CD4-positive, alpha-beta T cell treated with Interleukin-17A for 1 hour (primary cell): ENCODE measurements at regions not wholly inside any gene's neighbourhood (a gene's known extent, or its start where the extent isn't known, plus 50 kb on each side); places are given as distances from the start of the nearest gene placed in this dataset.
"Not testable (repeated sequence)": the region's sequence is repeated elsewhere in the genome, so short reads cannot be mapped to it uniquely, and the experiment has no call there.

Experiments
- DNase-seq: peaks from one replicate; pipeline ENCODE4 v3.0.0-alpha.2; 2020

- DNase-seq: no peak
Observed at GRCh38 chr6:130494729-130495128, 128.9 kb downstream of the TMEM200A start.

DNA sequence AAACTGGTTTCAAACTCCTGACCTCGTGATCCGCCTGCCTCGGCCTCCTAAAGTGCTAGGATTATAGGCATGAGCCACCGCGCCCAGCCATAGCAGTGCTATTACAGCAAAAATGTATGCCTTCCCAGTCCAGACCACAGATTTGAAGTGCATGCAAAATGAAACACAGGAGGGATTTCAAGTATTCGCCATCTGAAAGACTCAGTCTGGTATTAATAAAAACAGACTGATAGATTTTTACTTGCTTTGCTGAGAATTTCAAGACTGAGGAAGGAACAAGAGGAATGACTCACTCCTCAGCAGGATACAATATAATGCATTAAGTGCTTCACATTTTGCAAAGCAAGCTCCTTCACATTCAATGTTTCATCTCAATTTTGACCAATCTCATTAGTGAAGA, 134.9 kb downstream of the TMEM200A start:
- DNase-seq: no peak

DNA sequence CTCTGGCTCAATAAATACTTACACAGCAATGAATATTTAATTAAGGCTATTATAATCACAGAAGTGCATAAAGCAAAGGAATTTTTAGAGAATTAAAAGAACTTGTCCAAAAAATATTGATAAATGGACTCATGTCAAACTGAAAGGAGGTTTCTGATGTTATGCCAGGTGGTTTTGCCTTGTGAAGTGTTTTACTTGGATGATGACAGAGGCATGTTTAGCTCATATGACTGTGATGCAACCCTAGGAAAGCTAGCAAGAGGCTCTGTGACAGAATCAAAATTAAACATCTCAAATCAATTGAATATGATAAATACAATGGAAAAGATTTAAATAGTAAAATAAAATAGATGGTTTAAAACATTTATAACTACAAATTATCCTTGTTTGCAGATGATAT, 137.3 kb downstream of the TMEM200A start:
- DNase-seq: no peak

DNA sequence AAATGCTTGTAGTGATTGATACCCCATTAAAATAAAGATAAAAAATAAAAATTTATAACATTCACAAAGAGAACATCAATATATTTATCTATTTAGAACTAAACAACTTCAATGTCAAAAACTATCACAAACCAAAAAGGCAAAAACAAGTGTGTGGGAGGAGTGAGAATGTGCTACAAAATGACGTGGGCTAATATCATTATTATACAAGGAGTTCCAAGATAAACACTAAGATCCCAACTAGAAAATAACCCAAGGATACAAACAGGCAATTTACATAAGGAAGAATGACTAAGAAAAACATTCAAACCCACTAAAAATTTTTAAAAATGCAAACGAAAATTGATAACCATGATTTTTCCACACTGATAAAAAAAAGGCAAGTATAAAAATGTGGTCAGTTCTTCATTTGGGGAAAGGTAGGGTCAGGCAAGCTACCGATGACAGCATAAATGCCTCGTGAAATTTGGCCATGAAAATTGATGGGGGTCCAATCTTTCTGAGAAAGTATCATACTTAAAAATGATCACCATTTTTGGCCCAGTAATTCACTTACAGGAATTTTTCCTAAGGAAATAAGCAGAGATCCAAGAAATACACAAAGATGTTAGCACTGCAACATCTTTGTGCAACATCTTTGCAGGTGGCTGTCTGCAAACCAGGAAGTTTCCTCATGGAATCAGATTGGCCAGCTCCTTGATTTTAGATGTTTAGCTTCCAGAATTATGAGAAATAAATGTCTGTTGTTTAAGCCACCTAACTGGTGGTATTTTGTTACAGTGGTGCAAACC, 140.2 kb downstream of the TMEM200A start:
- no peak for DNase-seq

DNA sequence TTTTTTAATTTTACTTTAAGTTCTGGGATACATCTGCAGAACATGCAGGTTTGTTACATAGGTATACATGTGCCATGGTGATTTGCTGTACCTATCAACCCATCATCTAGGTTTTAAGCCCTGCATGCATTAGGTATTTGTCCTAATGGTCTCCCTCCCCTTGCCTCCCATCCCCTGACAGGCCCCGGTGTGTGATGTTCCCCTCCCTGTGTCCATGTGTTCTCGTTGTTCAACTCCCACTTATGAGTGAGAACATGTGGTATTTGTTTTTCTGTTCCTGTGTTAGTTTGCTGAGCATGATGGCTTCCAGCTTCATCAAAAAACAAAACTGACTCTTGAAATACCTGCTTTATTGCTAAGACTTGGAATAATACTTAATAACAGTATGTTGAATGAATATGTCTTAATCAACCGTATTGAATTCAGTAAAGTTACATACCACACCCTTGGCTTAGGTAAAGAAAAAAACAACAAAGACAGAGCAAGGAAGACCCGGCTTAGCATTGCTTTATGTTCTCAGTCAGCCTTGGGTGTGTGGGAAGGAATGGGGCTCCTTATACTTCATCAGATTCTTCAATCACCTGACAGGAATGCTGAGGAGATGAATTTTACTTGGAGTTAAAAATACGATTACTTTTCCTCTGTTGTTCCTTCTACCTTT, 141.3 kb downstream of the TMEM200A start:
- not testable (repeated sequence) for DNase-seq

DNA sequence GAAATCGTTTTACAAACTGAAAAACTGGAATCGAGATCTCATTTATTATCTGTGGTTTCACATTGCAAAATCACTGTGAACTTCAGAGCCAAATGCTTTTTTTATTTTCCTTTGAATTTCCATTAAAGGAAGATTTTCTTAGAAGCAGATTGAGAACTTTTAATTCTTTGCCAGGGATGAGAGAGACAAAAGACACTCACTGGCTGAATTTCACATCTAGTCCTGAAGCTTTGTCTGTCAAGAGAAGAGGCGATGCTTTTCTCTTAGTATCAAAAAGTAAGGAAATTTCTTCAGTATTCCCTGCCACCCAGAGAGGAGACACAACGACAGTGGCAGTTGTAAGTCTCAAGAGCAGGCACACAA, 141.8 kb downstream of the TMEM200A start:
- DNase-seq: no peak

DNA sequence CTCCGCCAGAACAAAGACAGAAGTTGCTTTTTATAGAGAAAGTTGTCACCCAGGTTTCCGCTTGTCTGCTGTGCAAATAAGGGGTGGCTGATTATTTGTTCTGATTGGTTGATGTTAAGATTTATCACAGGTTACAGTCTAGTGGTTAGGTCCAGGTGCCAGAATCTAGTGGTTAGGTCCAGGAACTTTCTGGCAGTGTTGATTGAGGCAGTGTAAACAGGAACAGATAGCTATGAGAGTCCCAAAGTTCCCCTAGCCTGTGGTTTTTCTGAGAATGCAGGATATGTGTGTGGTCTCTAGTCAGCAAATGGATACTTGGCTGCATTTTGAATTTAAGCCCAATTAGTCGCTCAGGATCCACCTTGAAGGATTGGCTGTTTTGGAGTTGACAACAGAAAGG, 148.0 kb downstream of the TMEM200A start:
- DNase-seq: peak; percentile 89

DNA sequence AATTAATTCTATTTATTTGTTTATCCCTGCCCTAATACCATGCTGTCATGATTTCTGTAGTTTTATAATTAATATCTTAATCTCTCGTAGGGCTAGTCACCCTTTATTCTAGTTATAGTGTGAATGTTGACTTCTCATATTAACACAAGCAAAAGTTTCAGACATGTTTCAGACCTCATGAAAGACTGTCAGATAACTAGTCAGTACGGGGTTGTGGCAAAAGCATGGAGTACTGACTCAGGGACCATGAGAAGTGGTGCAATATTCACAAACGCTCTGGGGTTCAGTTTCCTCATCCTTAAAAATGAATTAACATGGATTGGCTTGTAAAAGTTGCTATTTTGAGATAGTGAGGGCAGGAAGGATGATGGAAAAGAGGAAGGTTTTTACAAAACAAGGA, 148.9 kb downstream of the TMEM200A start:
- DNase-seq: no peak

DNA sequence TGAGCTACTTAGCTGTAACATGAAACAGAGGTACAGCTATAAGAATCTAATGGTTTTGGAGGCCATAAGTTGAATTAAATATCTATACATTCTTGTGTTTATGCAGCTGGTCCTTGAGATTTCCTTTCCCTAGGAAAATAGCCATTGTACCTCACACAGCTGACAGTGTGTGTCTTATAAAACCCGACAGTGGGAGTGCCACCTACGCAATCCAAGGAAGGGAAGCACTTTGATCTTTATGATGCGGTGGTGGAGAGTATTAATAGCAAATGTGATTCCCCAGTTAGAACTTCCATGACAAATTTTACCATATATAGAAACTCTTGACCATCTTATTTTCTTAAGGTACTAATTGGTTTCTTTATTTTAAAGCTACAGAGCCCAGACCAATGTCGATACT, 149.5 kb downstream of the TMEM200A start:
- DNase-seq: no peak

DNA sequence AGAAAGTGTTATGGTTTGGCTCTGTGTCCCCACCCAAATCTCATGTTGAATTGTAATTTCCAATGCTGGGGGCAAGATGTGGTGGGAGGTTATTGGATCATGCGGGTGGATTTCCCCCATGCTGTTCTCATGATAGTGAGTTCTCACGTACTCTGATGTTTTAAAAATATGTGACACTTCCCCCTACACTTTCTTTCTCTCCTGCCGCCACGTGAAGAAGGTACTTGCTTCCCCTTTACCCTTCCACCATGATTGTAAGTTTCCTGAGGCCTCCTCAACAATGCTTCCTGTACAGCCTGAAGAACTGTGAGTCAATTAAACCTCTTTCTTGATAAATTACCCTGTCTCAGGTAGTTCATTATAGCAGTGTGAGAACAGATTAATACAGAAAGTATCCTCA, 150.8 kb downstream of the TMEM200A start:
- no peak for DNase-seq

GRCh38 chr6:130517444-130517931, 151.7 kb downstream of the TMEM200A start:
- peak; percentile 30 for DNase-seq

DNA sequence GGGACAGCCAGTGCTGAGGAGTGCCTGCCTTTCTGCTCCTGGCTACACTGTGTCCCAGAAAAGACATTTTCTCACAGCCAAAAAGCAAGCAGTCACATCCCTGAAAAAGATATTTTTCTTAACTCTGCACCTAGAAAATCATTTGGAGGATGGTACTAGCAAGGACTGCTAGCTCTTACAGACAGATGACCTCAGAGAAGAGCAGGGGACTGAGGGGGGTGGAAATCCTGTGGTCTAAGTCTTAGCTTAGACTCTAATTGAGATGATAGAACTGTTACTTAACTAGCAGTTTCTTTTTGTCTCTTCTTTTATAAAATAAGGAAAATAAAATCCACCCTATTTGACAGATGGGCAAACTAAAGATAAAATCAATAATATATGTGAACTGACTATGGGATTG, 152.8 kb downstream of the TMEM200A start:
- no peak for DNase-seq

DNA sequence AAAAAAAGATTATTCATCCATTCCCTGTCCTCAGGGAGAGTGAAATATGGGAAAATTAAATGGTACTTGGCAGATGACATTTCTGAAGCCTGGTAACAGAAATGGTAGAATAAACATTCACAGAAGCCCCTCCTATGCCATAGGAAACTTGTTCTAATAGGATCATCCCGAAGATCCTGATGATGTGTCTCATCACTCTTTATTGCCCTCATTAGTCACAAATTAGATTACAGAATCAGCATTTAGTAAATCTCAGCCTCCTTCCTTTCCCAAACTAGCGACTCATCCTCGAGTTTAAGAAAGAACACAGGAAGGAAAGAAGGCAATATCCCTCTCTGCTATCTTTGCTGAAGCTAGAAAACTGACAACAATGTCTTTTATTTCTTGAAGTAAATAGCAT, 154.4 kb downstream of the TMEM200A start:
- no peak for DNase-seq

- no peak for DNase-seq
Observed at GRCh38 chr6:130520801-130521200, 155.0 kb downstream of the TMEM200A start.

DNA sequence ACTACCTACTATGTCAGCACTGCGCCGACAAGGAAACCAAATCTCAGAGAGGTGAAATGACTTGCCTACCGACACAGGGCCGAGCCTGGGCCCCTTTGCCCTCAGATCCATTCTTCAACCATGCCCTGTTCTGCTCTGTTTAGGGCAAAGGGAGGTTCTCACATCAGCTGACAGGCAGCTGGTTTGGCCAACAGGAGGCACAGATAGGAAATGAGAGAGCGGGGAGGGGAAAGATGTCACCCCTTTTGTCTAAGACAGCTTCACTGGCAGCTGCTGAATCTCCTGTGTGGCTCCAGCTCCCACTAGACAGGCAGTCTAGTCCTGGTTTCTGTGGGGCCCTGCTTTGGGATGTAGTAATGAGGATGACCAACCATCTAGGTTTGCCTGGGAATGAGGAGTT, 158.7 kb downstream of the TMEM200A start:
- DNase-seq: no peak

GRCh38 chr6:130525408-130525807, 159.6 kb downstream of the TMEM200A start:
- no peak for DNase-seq

- no peak for DNase-seq
Observed at GRCh38 chr6:130526466-130526865, 160.6 kb downstream of the TMEM200A start.

DNA sequence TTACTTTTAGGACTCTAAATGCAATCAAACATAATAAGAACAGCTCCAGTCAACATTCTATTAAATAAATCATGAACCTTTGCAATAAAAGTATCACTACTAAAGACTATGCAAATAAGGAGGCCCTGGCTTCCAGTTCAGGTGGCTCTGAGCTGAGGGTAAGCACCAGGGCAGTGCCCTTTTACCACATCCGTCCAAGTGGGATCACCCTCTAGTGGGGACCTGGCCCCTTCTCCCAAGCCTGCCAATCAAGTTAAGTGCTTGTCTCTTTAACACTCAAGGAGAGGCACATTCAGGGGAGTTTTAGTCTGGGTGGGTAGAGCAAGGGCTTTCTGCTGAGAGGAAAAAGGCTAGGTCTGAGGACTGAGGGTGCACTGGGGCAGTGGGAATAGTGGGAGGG, 161.4 kb downstream of the TMEM200A start:
- no peak for DNase-seq

GRCh38 chr6:130529569-130530149, 163.8 kb downstream of the TMEM200A start:
- no peak for DNase-seq

GRCh38 chr6:130534627-130535026, 168.8 kb downstream of the TMEM200A start:
- no peak for DNase-seq

GRCh38 chr6:130535242-130535641, 169.4 kb downstream of the TMEM200A start:
- no peak for DNase-seq

DNA sequence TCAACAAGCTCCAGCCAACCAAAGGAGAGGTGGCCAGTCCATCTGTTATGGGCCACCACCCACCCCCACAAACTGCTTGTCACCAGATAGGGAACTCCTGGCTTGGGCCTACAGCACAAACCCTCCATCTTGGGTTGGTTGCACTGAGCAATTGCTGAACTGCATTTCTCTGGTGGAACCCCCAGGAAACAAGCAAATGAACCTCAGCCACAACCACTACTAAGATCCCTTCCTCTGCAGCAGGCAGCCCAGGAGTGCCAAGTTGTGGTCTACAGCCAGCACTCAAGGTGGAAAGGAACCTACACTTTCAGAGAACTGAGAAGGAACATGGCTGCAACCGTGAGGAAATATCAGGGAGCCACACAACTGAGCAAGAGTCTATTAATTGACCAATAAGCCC, 171.6 kb downstream of the TMEM200A start:
- DNase-seq: no peak

GRCh38 chr6:130547723-130548122, 181.9 kb downstream of the TMEM200A start:
- no peak for DNase-seq

DNA sequence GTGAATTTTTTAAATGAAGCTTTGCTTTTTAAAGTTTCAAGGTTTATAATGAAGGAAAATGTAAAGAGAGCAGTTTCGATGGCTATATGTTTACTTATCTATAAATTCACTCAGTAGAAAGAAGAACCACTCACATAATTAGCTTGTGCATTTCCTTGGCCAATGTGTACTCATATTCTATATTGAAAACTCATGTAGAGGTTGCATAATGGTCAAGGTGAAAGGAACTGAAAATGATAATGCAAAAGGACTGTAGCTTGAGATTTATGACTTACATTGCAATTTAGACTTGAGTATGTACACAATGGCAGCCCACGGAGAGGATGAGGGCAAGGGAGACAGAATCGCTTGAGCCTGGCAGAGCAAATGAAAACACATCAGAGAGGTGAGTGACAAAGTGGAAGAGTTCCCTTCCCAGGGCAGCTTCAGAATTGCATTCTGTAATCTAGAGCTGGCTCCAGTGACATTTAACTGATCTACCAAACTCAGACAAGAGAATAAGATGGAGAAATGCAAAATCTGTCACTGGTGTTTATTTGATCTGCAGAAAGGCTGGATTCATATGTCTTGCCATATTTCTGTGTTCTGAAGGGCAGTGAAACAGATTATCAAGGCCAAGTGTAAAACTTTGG, 191.8 kb downstream of the TMEM200A start:
- DNase-seq: no peak
